Bronchial epithelial cell (primary cell): ENCODE measurements at regions not wholly inside any gene's neighbourhood (a gene's known extent, or its start where the extent isn't known, plus 50 kb on each side); places are given as distances from the start of the nearest gene placed in this dataset.

Experiments
- DNase-seq: peaks from one replicate; pipeline ENCODE4 v3.0.0-alpha.2; 2010; ENCODE audit warnings: low read depth
- FAIRE-seq: peaks from 2 replicates; lab custom pipeline; 2011; peaks lifted over from hg19 to GRCh38; lab: Jason Lieb, UNC
- H3K27me3 ChIP-seq: 2 replicates; pipeline ENCODE4 v1.5.1; 2011; ENCODE audit warnings: low read length; ENCODE audit not compliant: control insufficient read depth, insufficient read depth
- H3K36me3 ChIP-seq: 2 replicates; pipeline ENCODE4 v1.5.1; 2011; ENCODE audit warnings: low read length; ENCODE audit not compliant: control insufficient read depth, insufficient read depth
- H3K4me3 ChIP-seq: 2 replicates; pipeline ENCODE4 v1.5.1; 2011; ENCODE audit warnings: mild to moderate bottlenecking, low read depth, low read length, control low read depth
- CTCF ChIP-seq: IDR thresholded peaks from 2 replicates; pipeline ENCODE4 v1.5.1; 2011; ENCODE audit warnings: mild to moderate bottlenecking, moderate library complexity, low read length, control low read depth, inconsistent platforms; ENCODE audit not compliant: insufficient read depth, severe bottlenecking

GRCh38 chr9:81408951-81409350 lies 280.4 kb downstream of the TLE1 start:
- DNase-seq (no peak), FAIRE-seq (no peak)
- Histone ChIP-seq H3K4me3 (no peak overlapping the region), H3K27me3 (no peaks in the 10 kb centered on the region), H3K36me3 (no peaks in the 10 kb centered on the region)
- no peak for TF ChIP-seq CTCF

GRCh38 chr9:81404931-81405598 lies 284.3 kb downstream of the TLE1 start:
- DNase-seq = no peak
- no peak for FAIRE-seq
- no peak for TF ChIP-seq CTCF
- H3K36me3 ChIP-seq = no peaks in the 10 kb centered on the region
- H3K27me3 ChIP-seq = no peaks in the 10 kb centered on the region
- no peak overlapping the region for H3K4me3 ChIP-seq

GRCh38 chr9:81397481-81398381 lies 291.6 kb downstream of the TLE1 start:
- no peak for TF ChIP-seq CTCF
- Histone ChIP-seq H3K4me3 (no peak overlapping the region), H3K36me3 (no peaks in the 10 kb centered on the region), H3K27me3 (no peaks in the 10 kb centered on the region)
- FAIRE-seq (no peak), DNase-seq (no peak)

- peak; percentile 13 for FAIRE-seq
- Histone ChIP-seq H3K36me3 (no peaks in the 10 kb centered on the region), H3K4me3 (no peak overlapping the region), H3K27me3 (no peaks in the 10 kb centered on the region)
- no peak for TF ChIP-seq CTCF
- no peak for DNase-seq
Observed at GRCh38 chr9:81396528-81396927, 292.8 kb downstream of the TLE1 start.

- no peaks in the 10 kb centered on the region for H3K36me3 ChIP-seq
- no peak for DNase-seq
- FAIRE-seq = no peak
- TF ChIP-seq CTCF = no peak
- no peaks in the 10 kb centered on the region for H3K27me3 ChIP-seq
- H3K4me3 ChIP-seq = no peak overlapping the region
Observed at GRCh38 chr9:81395676-81396054, 293.7 kb downstream of the TLE1 start.
